Peyer's patch (tissue), 4 donors: ENCODE measurements at regions not wholly inside any gene's neighbourhood (a gene's known extent, or its start where the extent isn't known, plus 50 kb on each side); places are given as distances from the start of the nearest gene placed in this dataset.

Experiments
- CTCF ChIP-seq, 6 experiments: fragments of 450-650 bp in 4 of 6; fragments of 200-600 bp in 2 of 6; sonication (generic) in 1 of 6; IDR thresholded peaks; one replicate each; pipeline ENCODE4 v1.5.1; 2017 to 2019; ENCODE audit warnings: antibody characterized with exemption in 6 of 6, mild to moderate bottlenecking in 3 of 6, moderate library complexity in 1 of 6
- POLR2A ChIP-seq, 2 donors: fragments of 450-650 bp; IDR thresholded peaks; one replicate each; pipeline ENCODE4 v1.5.1; 2017; ENCODE audit warnings: antibody characterized with exemption in 2 of 2, mild to moderate bottlenecking in 2 of 2, moderate library complexity in 2 of 2

- TF ChIP-seq CTCF (IDR thresholded peaks at IDR 0.05): no peak
- no peak for TF ChIP-seq POLR2A (IDR thresholded peaks at IDR 0.05)
Measured at GRCh38 chr14:97290977-97291376, 493.8 kb downstream of the VRK1 start.
